Occipital lobe (tissue), 1 donor: ENCODE measurements at regions not wholly inside any gene's neighbourhood (a gene's known extent, or its start where the extent isn't known, plus 50 kb on each side); places are given as distances from the start of the nearest gene placed in this dataset.
"Not testable (repeated sequence)": the region's sequence is repeated elsewhere in the genome, so short reads cannot be mapped to it uniquely, and the experiment has no call there.

Experiments used
- DNase-seq: peaks from one replicate; lab custom pipeline; 2025; lab: John Stamatoyannopoulos, UW

DNA sequence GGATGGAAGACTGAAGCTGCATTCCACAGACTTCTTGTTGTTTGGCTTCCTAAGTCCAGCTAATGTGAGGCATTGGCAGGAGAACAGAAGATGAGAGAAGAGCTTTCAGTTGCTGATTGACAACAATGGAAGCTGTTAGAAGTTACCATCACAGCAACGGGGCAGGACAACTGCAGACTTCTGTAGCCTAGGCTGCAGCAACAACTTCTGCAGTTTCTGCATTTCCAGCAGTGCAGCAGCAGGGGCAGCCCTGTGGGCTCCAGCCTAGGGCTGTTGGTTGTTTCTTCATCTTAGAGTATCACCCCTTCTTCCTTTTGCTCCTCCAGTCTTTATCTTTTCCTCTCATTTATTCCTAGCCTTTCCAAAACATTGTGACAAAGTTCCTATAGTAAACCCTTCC is 528.8 kb upstream of the PTGER4 start:
- DNase-seq, result no peak

DNA sequence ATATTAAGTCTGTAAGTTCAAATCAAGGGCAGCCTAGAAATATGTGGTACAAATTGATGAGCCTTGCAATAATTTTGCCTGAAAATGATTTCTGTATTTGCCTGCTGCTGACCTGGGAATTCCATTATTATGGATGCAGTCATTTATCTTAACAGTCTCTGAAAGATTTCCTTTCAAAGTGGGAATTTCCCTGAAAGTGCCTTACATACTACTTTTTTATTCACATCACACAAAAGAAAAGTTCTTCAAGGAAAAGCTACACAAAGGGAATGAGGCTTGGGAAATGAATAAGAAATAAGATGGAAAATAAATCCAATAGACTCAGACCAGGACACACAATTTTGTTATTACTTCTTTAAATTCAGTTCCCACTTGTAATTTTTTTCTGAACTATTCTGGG is 537.8 kb upstream of the PTGER4 start:
- DNase-seq, result no peak

DNA sequence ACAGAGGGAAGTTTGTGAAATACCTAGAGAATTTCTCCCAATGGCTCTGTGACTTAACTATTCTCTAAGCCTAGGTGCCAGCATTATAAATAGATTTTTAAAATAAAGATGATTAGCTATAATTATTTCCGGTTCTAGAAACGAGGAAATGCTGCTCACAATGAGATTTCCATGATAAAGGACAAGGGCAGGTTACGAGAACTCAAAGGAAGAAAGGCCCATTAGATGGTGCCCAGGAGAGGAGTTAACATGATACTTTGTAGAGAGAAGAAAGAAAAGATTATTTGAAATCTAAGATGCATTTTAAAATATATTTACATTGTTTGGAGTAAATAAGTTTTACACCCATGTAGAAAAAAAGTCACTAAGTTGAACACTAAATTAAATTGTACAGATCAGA is 538.3 kb upstream of the PTGER4 start:
- DNase-seq, result no peak

DNA sequence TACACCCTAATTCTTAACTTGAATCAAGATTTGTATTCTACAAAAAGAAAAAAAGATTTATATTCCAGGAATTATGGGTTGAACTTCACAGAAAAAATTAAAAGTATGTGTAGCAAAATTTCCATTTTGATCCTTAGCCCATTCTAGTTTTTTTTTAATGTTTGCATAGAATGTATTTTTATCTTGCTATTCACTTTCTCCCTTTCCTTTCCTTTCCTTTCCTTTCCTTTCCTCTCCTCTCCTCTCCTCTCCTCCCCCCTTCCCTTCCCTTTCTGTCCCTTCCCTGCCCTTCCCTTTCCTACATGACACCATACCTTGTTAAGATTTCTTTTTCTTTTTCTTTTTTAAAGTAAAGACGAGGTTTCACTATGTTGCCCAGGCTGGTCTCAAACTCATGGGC is 542.5 kb upstream of the PTGER4 start:
- DNase-seq, result no peak

DNA sequence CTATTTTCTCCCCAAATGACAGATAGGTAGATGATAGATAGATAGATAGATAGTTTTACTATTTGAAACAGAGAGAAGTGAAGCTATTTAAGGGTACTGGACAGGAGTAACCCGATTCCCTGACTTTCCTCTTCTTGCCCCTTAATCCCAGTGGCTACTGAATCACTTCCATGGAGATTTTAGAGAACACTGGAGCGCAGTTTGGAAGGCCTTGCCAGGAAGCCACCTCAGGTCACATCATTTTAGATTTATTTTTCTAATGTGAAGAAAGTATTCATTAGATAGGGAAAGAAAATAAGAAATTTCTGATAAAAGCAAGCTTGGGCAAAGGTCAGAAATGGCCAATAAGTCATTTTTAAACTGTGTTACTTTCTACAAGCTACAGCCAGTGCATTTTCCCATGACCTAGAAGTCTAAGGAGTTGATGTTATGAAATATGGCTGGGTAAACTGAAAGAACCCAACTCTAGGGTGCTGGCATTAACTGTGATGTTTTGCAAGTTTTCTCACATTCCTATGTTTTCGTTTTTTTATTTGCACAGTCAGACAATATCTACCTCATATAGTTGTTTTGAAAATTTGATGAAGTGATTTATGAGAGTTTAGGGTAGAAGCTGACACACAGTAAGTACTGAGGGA is 544.7 kb upstream of the PTGER4 start:
- no peak for DNase-seq

DNA sequence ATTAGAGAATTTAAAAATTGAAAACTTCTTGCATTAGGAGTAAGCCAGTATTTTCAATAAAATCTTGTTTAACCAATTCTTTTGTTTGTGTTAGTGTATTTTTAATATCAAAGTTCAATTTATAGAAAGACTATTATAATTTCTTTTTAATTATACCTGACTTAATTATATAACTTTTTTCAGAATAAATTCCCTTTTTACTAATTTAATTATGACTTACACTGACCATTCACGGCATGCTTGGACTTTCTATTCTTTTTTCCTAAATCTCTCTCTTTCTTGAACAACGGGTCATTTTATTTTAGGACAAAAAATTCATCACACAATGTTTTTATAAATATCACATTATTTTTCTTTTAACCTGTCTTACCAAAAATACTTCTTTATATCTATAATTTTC is 555.3 kb upstream of the PTGER4 start:
- DNase-seq, result no peak

DNA sequence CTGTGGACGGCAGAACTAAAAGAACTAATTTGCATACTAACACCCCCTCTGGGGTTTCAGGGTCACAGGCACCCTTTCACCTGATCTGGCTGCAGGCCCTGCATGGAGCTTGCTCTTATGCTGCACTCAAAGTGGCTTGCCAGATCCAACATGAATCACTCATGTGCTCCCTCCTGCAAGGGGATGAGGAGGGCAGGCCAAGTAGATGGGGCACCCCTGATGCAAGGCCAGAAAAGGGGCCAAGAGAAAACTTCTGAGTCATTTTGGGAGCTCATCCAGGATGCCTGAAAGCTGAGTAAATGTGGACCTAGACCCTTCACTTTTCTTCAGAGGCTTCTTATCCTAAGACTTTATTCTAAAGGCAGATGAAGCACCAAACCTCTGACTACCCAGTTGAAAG is 558.5 kb upstream of the PTGER4 start:
- DNase-seq, result no peak

DNA sequence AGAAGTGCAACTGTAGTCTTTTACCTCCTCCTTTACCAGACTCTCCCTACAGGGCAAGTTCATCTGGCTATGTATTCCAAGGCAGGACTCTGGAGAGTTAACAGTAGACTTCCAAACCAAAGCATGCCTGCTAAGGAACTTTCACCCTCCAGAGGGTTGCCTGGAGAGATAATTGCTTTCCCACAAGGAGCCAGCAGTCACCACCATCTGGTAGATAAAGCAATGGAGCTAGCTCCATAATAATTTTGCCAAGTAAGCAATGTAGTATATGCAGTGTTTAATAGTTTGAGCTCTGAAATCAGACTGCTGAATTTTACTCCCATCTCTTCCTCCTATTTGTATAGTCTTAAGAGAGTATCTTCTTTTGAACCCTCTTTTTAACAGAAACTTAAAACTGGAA is 566.8 kb upstream of the PTGER4 start:
- DNase-seq, result no peak

DNA sequence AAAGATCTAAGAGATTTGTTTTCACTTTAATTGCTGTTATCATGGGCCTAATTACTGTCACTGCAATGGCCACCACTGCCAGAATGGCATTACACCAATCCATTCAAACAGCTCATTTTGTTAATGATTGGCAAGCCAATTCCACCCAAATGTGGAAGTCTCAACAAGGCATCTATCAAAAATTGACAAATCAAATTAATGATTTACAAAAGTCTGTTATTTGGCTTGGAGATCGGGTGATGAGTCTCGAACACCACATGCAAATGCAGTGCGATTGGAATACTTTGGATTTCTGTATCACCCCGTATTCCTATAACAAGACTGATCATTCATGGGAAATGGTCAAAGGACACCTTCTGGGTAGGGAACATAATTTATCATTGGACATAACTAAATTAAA is 568.7 kb upstream of the PTGER4 start:
- not testable (repeated sequence) for DNase-seq

DNA sequence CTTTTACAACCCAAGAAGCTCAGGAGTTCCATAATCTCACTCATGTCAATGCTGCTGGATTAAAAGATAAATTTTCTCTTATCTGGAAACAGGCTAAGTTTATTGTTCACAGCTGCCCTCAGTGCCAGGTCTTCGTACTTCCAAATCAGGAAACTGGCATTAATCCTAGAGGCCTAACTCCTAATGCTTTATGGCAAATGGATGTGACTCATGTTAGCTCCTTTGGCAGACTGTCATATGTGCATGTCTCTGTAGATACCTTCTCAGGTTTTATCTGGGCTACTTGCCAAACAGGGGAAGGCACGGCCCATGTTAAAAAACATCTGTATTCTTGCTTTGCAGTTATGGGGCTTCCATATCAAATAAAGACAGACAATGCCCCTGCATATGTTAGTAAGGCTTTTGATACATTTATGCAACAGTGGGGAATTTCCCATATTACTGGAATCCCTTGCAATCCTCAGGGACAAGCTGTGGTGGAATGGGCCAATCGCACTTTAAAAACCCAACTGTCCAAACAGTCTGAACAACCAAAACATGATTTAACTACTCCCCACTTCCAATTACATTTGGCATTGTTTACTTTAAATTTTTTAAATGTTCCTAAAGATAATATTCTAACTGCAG is 570.8 kb upstream of the PTGER4 start:
- not testable (repeated sequence) for DNase-seq

DNA sequence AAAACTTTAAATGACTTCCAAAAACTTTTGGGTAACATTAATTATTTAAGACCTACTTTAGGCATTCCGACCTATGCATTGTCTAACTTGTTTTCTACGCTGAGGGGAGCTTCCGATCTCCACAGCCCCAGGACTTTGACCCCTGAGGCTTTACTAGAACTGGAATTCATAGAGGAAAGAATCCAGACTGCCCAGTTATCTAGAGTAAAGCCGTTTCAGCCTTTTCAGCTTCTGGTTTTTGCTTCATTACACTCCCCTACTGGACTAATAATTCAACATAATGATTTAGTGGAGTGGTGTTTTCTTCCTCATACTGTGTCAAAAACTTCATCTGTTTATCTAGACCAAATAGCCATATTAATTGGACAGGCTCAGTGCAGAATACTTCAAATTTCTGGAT is 571.9 kb upstream of the PTGER4 start:
- DNase-seq, result not testable (repeated sequence)

DNA sequence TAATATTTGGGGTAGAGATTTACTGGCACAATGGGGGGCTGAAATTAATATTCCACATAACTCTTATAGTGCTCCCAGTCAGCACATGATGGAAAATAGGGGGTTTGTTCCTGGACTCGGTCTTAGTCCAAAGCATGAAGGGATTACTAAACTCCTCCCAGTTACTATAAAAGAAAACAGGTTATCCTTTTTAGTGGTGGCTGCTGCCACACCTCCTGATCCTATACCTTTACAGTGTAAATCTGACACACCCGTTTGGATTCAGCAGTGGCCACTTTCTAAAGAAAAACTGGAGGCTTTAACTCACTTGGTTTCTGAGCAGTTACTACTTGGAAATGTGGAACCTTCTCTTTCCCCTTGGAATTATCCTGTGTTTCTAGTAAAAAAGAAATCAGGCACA is 572.9 kb upstream of the PTGER4 start:
- no peak for DNase-seq

DNA sequence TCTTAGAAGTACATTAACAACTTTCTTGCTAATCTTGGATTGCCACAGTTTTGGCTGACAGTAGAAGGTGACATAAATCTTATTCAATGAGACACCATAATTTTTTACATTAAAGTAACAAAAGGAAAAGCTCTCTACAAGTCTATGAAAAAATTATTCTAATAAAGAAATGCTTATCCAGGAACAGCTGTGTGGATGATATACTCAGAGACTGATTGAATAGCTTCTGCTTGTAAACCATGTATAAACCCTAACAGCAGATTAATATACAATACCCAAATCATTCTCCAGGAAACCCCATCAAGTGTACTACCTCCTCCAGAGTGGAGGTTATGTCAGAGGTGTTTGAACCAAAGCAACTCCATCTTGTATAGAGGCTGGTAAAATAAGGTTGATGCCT is 581.4 kb upstream of the PTGER4 start:
- no peak for DNase-seq

DNA sequence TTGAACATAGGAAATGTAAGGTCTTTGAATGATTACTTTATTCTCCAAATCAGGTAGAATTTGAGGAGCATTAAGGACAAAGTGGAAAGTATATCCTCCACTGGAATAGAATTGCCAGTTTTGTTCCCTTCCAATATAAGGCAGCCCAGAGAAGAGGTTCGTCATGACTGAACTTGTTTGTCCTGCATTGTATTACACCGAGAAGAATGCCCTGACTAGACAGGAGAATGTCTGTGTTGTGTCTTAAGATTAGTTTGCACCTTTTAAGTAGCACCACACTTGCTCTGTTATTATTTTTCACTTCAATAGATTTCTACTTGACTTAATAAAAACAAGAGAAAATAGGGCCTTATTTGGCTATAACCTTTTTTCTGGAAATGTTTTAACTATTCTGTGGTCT is 586.2 kb upstream of the PTGER4 start:
- no peak for DNase-seq

DNA sequence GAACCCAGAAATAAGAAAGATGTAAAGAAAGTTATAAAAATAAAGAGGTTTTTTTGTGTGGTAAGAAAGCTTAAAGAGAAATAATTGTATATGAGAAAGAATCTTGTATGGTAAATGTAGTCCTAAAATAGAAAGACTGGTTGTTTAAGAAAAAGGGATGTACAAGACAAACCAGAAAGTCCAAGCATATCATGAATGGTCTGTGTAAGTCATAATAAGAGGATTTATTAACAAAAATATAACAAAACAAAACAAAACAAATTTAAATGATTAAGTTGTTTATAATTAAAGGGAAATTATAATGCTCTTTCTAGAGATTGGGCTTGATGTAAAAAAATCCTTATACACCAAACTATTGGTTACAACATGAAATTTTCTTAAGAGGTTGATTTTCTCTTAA is 590.4 kb upstream of the PTGER4 start:
- DNase-seq, result no peak

DNA sequence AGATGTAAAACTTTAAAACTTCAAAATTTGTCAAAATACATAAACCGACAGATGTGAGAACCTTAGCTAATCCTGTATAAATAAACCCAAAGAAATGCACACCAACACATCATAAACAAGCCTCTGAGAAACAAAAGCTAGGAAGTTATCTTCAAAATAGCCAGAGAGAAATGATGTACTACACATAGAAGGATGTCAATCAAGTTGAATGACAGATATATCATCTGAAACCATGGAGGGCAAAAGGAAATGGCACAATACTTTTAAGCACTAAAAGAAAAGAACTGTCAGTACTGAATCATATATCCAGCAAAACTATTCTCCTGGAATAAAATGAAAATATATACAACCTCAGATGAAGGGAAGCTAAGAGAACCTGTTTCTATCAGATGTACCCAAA is 595.1 kb upstream of the PTGER4 start:
- no peak for DNase-seq

DNA sequence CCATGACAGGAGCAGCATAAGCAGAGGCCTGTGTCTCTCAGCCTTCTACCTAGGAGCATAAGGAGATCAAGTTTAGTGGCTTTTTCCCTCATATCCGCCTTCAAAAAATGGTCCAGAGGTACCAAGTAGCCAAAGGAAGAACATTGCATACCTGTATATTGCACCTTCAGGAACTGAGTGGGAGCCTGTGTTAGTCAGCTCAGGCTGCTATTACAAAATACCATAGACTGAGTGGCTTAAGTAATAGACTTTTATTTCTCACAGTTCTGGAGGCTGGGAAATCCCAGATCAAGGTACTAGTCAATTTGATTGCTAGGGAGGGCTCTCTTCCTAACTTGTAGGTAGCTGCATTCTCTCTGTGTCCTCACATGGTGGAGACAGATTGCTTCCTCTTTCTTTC is 597.4 kb upstream of the PTGER4 start:
- DNase-seq, result no peak

DNA sequence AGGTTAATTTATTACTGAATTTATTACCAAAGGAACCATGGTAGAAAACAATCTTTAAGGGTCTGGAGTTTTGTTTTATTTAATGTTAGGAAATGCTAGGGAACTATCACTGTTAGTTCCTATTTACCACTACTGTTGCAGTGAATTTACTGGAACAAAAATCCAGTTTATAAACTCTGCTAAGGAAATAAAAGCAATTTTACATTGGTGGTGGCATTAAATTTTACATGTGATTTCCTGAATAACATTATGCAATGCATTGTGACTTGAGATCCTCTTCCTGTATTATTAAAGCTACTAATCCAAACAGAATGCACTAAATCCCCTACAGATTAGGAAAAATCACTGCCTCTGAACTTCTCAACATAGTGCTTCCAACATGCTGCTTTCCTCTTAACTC is 599.5 kb upstream of the PTGER4 start:
- DNase-seq, result no peak

DNA sequence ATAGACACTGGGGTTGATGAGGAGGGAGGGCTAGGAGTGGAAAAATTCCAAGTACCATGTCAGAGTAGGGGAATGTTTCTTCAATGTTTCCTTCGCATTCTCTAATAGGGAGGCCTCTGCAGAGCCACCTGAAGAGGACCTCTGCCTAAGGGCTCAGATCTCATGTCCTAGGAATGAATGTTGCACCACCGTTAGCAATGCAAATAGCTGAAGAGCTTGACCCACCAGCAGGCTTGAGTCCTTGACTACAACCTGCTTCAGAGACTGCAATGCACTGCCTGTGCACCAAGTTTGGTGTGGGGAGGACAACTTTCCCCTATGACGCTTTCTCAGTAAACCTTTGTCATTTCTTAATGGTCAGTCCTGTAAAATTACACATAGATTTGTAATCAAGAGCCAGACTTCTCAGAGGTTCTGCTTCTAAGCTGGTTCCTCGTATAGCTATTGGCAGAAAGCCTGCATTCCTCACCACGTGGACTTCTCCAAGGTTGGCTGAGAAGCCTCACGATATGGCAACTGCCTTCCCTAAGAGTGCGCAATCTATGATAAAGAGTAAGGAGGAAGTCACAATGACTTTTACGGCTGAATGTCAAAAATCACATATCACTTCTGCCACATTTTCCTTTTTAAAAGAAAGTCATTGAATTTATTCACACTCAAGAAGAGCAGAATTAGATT is 600.7 kb upstream of the PTGER4 start:
- no peak for DNase-seq

DNA sequence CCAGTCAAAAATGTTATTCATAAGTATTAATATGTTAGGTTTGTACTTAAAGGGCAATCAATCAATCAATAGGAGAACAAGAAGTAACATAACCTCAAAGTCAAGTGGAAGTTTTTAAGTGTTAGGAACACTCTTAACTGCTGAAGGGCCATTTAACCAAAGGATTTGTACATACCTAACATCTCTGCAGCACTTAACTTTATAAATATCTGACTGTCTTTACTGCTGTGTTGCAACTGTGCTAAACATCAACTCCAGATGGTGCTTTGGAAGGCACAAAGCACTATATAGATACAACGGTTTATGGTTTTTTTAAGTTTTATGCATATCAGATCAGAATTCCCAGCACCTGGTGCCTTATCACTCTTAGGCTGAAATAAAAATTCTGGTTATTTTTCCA is 604.9 kb upstream of the PTGER4 start:
- no peak for DNase-seq

DNA sequence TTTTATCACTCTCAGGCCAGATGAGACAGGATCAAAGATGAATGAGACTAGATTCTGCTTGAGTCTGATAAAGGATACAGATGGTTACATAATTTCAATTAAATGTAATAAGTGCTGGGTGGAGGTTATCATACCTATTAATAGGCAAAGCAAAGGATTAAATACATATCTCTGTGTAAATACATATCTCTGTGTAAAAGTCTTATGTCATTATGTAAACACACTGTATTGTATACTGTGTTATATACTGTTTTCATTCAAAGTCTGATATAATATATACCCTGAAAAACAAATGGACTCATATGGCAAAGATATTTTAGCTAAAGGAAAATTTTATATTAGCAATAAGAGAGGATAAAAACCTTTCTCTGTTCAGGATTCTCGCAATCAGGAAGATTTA is 605.8 kb upstream of the PTGER4 start:
- DNase-seq, result no peak

DNA sequence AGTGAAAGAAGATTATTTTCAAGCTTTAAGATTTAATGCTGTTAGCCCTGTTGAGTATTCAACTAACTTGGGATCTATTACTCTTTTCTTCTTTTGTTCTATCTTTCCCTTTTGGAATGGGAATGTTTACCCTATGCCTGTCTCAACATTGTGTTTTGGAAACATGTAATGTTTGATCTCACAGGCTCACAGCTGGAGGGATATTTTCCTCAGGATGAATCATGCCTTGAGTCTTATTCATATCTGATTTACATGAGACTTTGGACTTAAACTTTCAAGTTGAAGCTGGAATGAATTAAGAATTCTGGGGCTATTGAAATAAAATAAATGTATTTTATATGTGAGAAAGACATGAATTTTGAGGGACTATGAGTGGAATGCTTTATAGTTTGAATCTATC is 607.8 kb upstream of the PTGER4 start:
- DNase-seq, result no peak

DNA sequence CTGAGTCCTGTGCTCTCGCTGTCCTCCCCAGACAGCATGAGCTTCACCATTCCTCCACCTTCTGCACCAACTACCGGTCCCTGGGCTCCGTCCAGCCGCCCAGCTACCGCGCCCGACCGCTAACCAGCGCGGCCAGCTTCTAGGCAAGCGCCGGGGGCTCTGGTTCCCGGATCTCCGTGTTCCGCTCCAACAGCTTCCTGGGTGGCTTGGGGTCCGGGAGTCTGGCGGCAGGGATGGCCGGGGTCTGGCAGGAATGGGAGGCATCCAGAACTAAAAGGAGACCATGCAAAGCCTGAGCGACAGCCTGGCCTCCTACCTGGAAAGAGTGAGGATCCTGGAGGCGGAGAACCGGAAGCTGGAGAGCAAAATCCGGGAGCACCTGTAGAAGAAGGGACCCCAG is 613.1 kb upstream of the PTGER4 start:
- no peak for DNase-seq
